ENCODE measurements at regions not wholly inside any gene's neighbourhood (a gene's known extent, or its start where the extent isn't known, plus 50 kb on each side); places are given as distances from the start of the nearest gene placed in this dataset.

GRCh38 chr2:155810411-155810810 lies 522.1 kb downstream of the NR4A2 start:
- no peak for TF ChIP-seq POLR2A (IDR thresholded peaks at IDR 0.05)
- TF ChIP-seq, protein P1, sequence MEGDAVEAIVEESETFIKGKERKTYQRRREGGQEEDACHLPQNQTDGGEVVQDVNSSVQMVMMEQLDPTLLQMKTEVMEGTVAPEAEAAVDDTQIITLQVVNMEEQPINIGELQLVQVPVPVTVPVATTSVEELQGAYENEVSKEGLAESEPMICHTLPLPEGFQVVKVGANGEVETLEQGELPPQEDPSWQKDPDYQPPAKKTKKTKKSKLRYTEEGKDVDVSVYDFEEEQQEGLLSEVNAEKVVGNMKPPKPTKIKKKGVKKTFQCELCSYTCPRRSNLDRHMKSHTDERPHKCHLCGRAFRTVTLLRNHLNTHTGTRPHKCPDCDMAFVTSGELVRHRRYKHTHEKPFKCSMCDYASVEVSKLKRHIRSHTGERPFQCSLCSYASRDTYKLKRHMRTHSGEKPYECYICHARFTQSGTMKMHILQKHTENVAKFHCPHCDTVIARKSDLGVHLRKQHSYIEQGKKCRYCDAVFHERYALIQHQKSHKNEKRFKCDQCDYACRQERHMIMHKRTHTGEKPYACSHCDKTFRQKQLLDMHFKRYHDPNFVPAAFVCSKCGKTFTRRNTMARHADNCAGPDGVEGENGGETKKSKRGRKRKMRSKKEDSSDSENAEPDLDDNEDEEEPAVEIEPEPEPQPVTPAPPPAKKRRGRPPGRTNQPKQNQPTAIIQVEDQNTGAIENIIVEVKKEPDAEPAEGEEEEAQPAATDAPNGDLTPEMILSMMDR (IDR thresholded peaks at IDR 0.05) = no peak

Data from Peyer's patch (tissue), 4 donors.